ENCODE measurements at regions not wholly inside any gene's neighbourhood (a gene's known extent, or its start where the extent isn't known, plus 50 kb on each side); places are given as distances from the start of the nearest gene placed in this dataset.

DNA sequence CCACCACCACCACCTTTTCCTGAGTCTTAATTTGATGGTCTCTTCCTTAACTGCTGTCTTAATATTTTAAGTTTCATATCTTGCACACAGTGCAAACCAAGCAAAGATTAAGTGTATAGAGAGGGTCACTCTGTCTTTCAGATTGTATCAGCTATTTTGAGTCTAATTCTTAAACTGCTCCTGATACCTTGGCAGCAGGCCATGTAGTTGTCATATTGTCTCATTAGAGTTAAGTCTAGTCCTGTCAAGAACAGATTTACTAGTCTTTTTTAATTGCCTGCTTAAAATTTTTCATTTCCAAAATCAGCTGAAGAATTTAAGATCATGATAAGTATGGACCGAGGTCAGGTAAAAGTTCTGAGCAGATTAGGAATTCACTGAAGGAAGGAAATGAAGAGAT lies 51.5 kb downstream of the FHIP1A start:
- Histone ChIP-seq H3K4me1 (ENCODE audit: control insufficient read depth, insufficient read depth, low read length) (no peaks in the 10 kb centered on the region), H3K36me3 (ENCODE audit: control insufficient read depth in 2 of 2, insufficient read depth in 2 of 2, low read length in 1 of 2) (no peaks in the 10 kb centered on the region), H3K4me3 (no peak overlapping the region), H3K27ac (ENCODE audit: control insufficient read depth, insufficient read depth) (no peak overlapping the region), H4K20me1 (ENCODE audit: control insufficient read depth, insufficient read depth) (no peaks in the 10 kb centered on the region), H3K9me3 (replicated peaks; ENCODE audit: control insufficient read depth, insufficient read depth, low read length) (no peaks in the 10 kb centered on the region), H2AFZ (ENCODE audit: control insufficient read depth, low read depth, low read length) (no peak overlapping the region), H3K4me2 (ENCODE audit: control insufficient read depth, insufficient read depth) (no peak overlapping the region), H3K79me2 (ENCODE audit: control insufficient read depth, insufficient read depth, low read length) (no peaks in the 10 kb centered on the region), H3K27me3 (replicated peaks in 1 of 2; ENCODE audit: control insufficient read depth in 2 of 2, insufficient read depth in 2 of 2, low read length in 1 of 2) (no peaks in the 10 kb centered on the region; a peak in 1 of 4 replicates), H3K9ac (ENCODE audit: control insufficient read depth, insufficient read depth, low read length) (no peak overlapping the region)
- intact Hi-C loops (cut with micrococcal nuclease; ENCODE audit: unreplicated experiment) = no loop called here
- in situ Hi-C loops (cut with MboI) = no loop called here
- ChIA-PET SMC1A (ENCODE audit: uncharacterized antibody, unreplicated experiment) (interaction anchor here (1.3 to 1.8 kb wide), 2 partner anchors 10 to 79 kb away, joined by 3 to 4 read pairs; no protein-coding TSS in a partner anchor), CTCF (no interaction called here), RAD21 (ENCODE audit: unreplicated experiment) (no interaction called here), POLR2A (no interaction called here)
- no peak for FAIRE-seq
- no peak for TF ChIP-seq RAD51 (IDR thresholded peaks at IDR 0.05)
- no peak for TF ChIP-seq SREBF1 (IDR thresholded peaks at IDR 0.05; ENCODE audit: low read length)
- TF ChIP-seq REST (IDR thresholded peaks at IDR 0.05; ENCODE audit: low read depth, low read length) = no peak
- TF ChIP-seq ZZZ3 (IDR thresholded peaks at IDR 0.05; ENCODE audit: control insufficient read depth, insufficient read length, low read depth) = no peak
- TF ChIP-seq MTA2 (IDR thresholded peaks at IDR 0.05; ENCODE audit: low read depth) = no peak
- TF ChIP-seq ZSCAN29 (IDR thresholded peaks at IDR 0.05) = no peak
- whole genome bisulfite sequencing (ENCODE audit: insufficient coverage, insufficient replicate concordance, low lambda C conversion rate, missing lambda C conversion rate) = 0% methylated on average over 1 of the region's 1 CpG
- ATAC-seq = no peak
- no peak for DNase-seq (ENCODE audit: low read depth, low spot score)
- no TSS peak for BruUV-seq (replicated peaks)
